ENCODE measurements at regions not wholly inside any gene's neighbourhood (a gene's known extent, or its start where the extent isn't known, plus 50 kb on each side); places are given as distances from the start of the nearest gene placed in this dataset.

GRCh38 chr4:178457286-178457685, 1015.0 kb upstream of the AGA start:
- H3K4me3 ChIP-seq (ENCODE audit: low read length) = no peak overlapping the region
- H3K4me1 ChIP-seq (ENCODE audit: low read length) = no peaks in the 10 kb centered on the region
- DNase-seq = no peak
- H3K4me2 ChIP-seq (ENCODE audit: low read depth, low read length) = no peak overlapping the region
- H2AFZ ChIP-seq (ENCODE audit: low read length) = no peak overlapping the region
- H3K27me3 ChIP-seq (replicated peaks; ENCODE audit: insufficient read depth, low read length) = no peaks in the 10 kb centered on the region
- no peaks in the 10 kb centered on the region for H4K20me1 ChIP-seq (ENCODE audit: insufficient read depth, low read length)
- no peaks in the 10 kb centered on the region for H3K36me3 ChIP-seq (replicated peaks; ENCODE audit: insufficient read depth, low read length)
- H3K27ac ChIP-seq (ENCODE audit: low read length) = no peak overlapping the region
- H3F3A ChIP-seq (ENCODE audit: insufficient read depth, low read length) = no peaks in the 10 kb centered on the region
- H3K9me2 ChIP-seq (replicated peaks; ENCODE audit: insufficient read depth, low read length) = no peaks in the 10 kb centered on the region
- no peaks in the 10 kb centered on the region for H3K9me3 ChIP-seq (replicated peaks; ENCODE audit: insufficient read depth, low read length)
- TF ChIP-seq EZH2 (optimal IDR thresholded peaks at IDR 0.05; ENCODE audit: low read depth, low read length) (no peak), CTCF (IDR thresholded peaks at IDR 0.05; ENCODE audit: low read length) (no peak), EZH2phosphoT487 (IDR thresholded peaks at IDR 0.05; ENCODE audit: low read length) (no peak)
- H3K9ac ChIP-seq (ENCODE audit: low read length) = no peak overlapping the region
- H3K79me2 ChIP-seq (ENCODE audit: low read length) = no peaks in the 10 kb centered on the region

GRCh38 chr4:178462710-178463109, 1020.5 kb upstream of the AGA start:
- no peak for TF ChIP-seq CTCF (IDR thresholded peaks at IDR 0.05; ENCODE audit: low read length)
- TF ChIP-seq EZH2phosphoT487 (IDR thresholded peaks at IDR 0.05; ENCODE audit: low read length) = no peak
- no peak for TF ChIP-seq EZH2 (optimal IDR thresholded peaks at IDR 0.05; ENCODE audit: low read depth, low read length)
- DNase-seq = no peak
- Histone ChIP-seq H3K4me1 (ENCODE audit: low read length) (no peaks in the 10 kb centered on the region), H4K20me1 (ENCODE audit: insufficient read depth, low read length) (no peaks in the 10 kb centered on the region), H3K4me2 (ENCODE audit: low read depth, low read length) (no peak overlapping the region), H3K27me3 (replicated peaks; ENCODE audit: insufficient read depth, low read length) (no peaks in the 10 kb centered on the region), H3K9ac (ENCODE audit: low read length) (no peak overlapping the region), H3K9me3 (replicated peaks; ENCODE audit: insufficient read depth, low read length) (no peaks in the 10 kb centered on the region), H3K9me2 (replicated peaks; ENCODE audit: insufficient read depth, low read length) (no peaks in the 10 kb centered on the region), H3K36me3 (replicated peaks; ENCODE audit: insufficient read depth, low read length) (no peaks in the 10 kb centered on the region), H3K27ac (ENCODE audit: low read length) (no peak overlapping the region), H3K4me3 (ENCODE audit: low read length) (no peak overlapping the region), H3K79me2 (ENCODE audit: low read length) (no peaks in the 10 kb centered on the region), H3F3A (ENCODE audit: insufficient read depth, low read length) (no peaks in the 10 kb centered on the region), H2AFZ (ENCODE audit: low read length) (no peak overlapping the region)

- H3K36me3 ChIP-seq (replicated peaks; ENCODE audit: insufficient read depth, low read length) = no peaks in the 10 kb centered on the region
- no peaks in the 10 kb centered on the region for H3K9me2 ChIP-seq (replicated peaks; ENCODE audit: insufficient read depth, low read length)
- no peaks in the 10 kb centered on the region for H3F3A ChIP-seq (ENCODE audit: insufficient read depth, low read length)
- H4K20me1 ChIP-seq (ENCODE audit: insufficient read depth, low read length) = no peaks in the 10 kb centered on the region
- H3K9me3 ChIP-seq (replicated peaks; ENCODE audit: insufficient read depth, low read length) = no peaks in the 10 kb centered on the region
- no peak overlapping the region for H3K9ac ChIP-seq (ENCODE audit: low read length)
- no peak overlapping the region for H2AFZ ChIP-seq (ENCODE audit: low read length)
- H3K4me1 ChIP-seq (ENCODE audit: low read length) = no peaks in the 10 kb centered on the region
- H3K79me2 ChIP-seq (ENCODE audit: low read length) = no peaks in the 10 kb centered on the region
- no peak for DNase-seq
- H3K4me3 ChIP-seq (ENCODE audit: low read length) = no peak overlapping the region
- TF ChIP-seq EZH2 (optimal IDR thresholded peaks at IDR 0.05; ENCODE audit: low read depth, low read length) = no peak
- TF ChIP-seq EZH2phosphoT487 (IDR thresholded peaks at IDR 0.05; ENCODE audit: low read length) = no peak
- TF ChIP-seq CTCF (IDR thresholded peaks at IDR 0.05; ENCODE audit: low read length) = no peak
- no peak overlapping the region for H3K27ac ChIP-seq (ENCODE audit: low read length)
- H3K27me3 ChIP-seq (replicated peaks; ENCODE audit: insufficient read depth, low read length) = no peaks in the 10 kb centered on the region
- H3K4me2 ChIP-seq (ENCODE audit: low read depth, low read length) = no peak overlapping the region
These were observed 1021.5 kb upstream of the AGA start for GRCh38 chr4:178463747-178464146.

Data from MM.1S (cell line).